Suprapubic skin (tissue), 4 donors: ENCODE measurements at regions not wholly inside any gene's neighbourhood (a gene's known extent, or its start where the extent isn't known, plus 50 kb on each side); places are given as distances from the start of the nearest gene placed in this dataset.

ENCODE experiments used
- DNase-seq, 2 donors: peaks; one replicate each; pipeline ENCODE4 v3.0.0-alpha.2; 2019; ENCODE audit warnings: low spot score in 2 of 2
- H3K27ac ChIP-seq: fragments of 200-600 bp; sonication (generic); one replicate; pipeline ENCODE4 v1.5.1; 2019
- H3K27me3 ChIP-seq: fragments of 200-600 bp; sonication (generic); one replicate; pipeline ENCODE4 v1.5.1; 2019
- H3K36me3 ChIP-seq: fragments of 200-600 bp; sonication (generic); one replicate; pipeline ENCODE4 v1.5.1; 2019
- H3K4me1 ChIP-seq: fragments of 200-600 bp; sonication (generic); one replicate; pipeline ENCODE4 v1.5.1; 2019
- H3K4me3 ChIP-seq: fragments of 200-600 bp; sonication (generic); one replicate; pipeline ENCODE4 v1.5.1; 2019; ENCODE audit warnings: mild to moderate bottlenecking
- H3K9me3 ChIP-seq: fragments of 200-600 bp; sonication (generic); one replicate; pipeline ENCODE4 v1.5.1; 2019
- CTCF ChIP-seq, 2 donors: fragments of 200-600 bp in 1 of 2; fragments of 450-650 bp in 1 of 2; sonication (generic) in 1 of 2; IDR thresholded peaks; one replicate each; pipeline ENCODE4 v1.5.1; 2016 to 2019; ENCODE audit warnings: antibody characterized with exemption in 2 of 2, mild to moderate bottlenecking in 1 of 2, moderate library complexity in 1 of 2
- EP300 ChIP-seq: sonication (generic); formaldehyde crosslinking; IDR thresholded peaks from one replicate; pipeline ENCODE4 v1.6.1; 2017; ENCODE audit warnings: antibody characterized with exemption
- POLR2A ChIP-seq, 2 donors: fragments of 450-650 bp; IDR thresholded peaks; one replicate each; pipeline ENCODE4 v1.6.1; 2017; ENCODE audit warnings: antibody characterized with exemption in 2 of 2, mild to moderate bottlenecking in 2 of 2, moderate library complexity in 2 of 2
- POLR2AphosphoS5 ChIP-seq, 3 donors: sonication (generic); formaldehyde crosslinking; IDR thresholded peaks; one replicate each; pipeline ENCODE4 v1.6.1; 2017; ENCODE audit warnings: antibody characterized with exemption in 3 of 3
- WGBS: methylation state at CpG from one replicate; pipeline ENCODE4 v1.1.5; 2018; 5-methylcytosine and 5-hydroxymethylcytosine counted together

GRCh38 chr1:219560856-219561255, 52.0 kb downstream of the ZC3H11B start:
- H3K4me1 ChIP-seq = peaks cover 2% of the 10 kb centered on the region

GRCh38 chr1:219559899-219560298, 53.0 kb downstream of the ZC3H11B start:
- WGBS = 92% methylated on average over 4 of the region's 4 CpGs
- Histone ChIP-seq H3K9me3 (no peaks in the 10 kb centered on the region), H3K27me3 (no peaks in the 10 kb centered on the region), H3K4me3 (no peak overlapping the region), H3K36me3 (no peaks in the 10 kb centered on the region), H3K4me1 (peaks cover 9% of the 10 kb centered on the region), H3K27ac (no peak overlapping the region)
- TF ChIP-seq POLR2A (IDR thresholded peaks at IDR 0.05) = no peak
- no peak for DNase-seq

More at GRCh38 chr1:219560856-219561255, 52.0 kb downstream of the ZC3H11B start:
- Histone ChIP-seq H3K4me3 (no peak overlapping the region), H3K27me3 (no peaks in the 10 kb centered on the region), H3K36me3 (no peaks in the 10 kb centered on the region), H3K9me3 (no peaks in the 10 kb centered on the region), H3K27ac (no peak overlapping the region)
- WGBS = 72% methylated on average over 3 of the region's 3 CpGs
- TF ChIP-seq POLR2A (IDR thresholded peaks at IDR 0.05) (no peak), EP300 (no peak), CTCF (IDR thresholded peaks at IDR 0.05) (no peak), POLR2AphosphoS5 (IDR thresholded peaks at IDR 0.05) (no peak)
- DNase-seq = no peak

GRCh38 chr1:219555806-219556205, 57.1 kb downstream of the ZC3H11B start:
- 47% methylated on average over 2 of the region's 2 CpGs for WGBS
- no peaks in the 10 kb centered on the region for H3K27me3 ChIP-seq
- DNase-seq = no peak
- H3K36me3 ChIP-seq = no peaks in the 10 kb centered on the region
- no peak overlapping the region for H3K27ac ChIP-seq
- no peak overlapping the region for H3K4me3 ChIP-seq
- H3K9me3 ChIP-seq = no peaks in the 10 kb centered on the region
- TF ChIP-seq CTCF (IDR thresholded peaks at IDR 0.05) = no peak
- TF ChIP-seq POLR2A (IDR thresholded peaks at IDR 0.05) = no peak
- TF ChIP-seq EP300 = no peak
- no peak for TF ChIP-seq POLR2AphosphoS5 (IDR thresholded peaks at IDR 0.05)
- peaks cover 9% of the 10 kb centered on the region for H3K4me1 ChIP-seq

GRCh38 chr1:219555031-219555692, 57.7 kb downstream of the ZC3H11B start:
- DNase-seq = no peak
- Histone ChIP-seq H3K27me3 (no peaks in the 10 kb centered on the region), H3K36me3 (no peaks in the 10 kb centered on the region), H3K9me3 (no peaks in the 10 kb centered on the region), H3K27ac (no peak overlapping the region), H3K4me3 (no peak overlapping the region), H3K4me1 (peaks cover 9% of the 10 kb centered on the region)
- 75% methylated on average over 7 of the region's 7 CpGs for WGBS
- TF ChIP-seq POLR2A (IDR thresholded peaks at IDR 0.05) (no peak), CTCF (IDR thresholded peaks at IDR 0.05) (no peak), POLR2AphosphoS5 (IDR thresholded peaks at IDR 0.05) (no peak), EP300 (no peak)

- Histone ChIP-seq H3K4me3 (no peak overlapping the region), H3K4me1 (peaks cover 9% of the 10 kb centered on the region), H3K27me3 (no peaks in the 10 kb centered on the region), H3K36me3 (no peaks in the 10 kb centered on the region), H3K27ac (no peak overlapping the region), H3K9me3 (no peaks in the 10 kb centered on the region)
- TF ChIP-seq CTCF (IDR thresholded peaks at IDR 0.05) (no peak), POLR2A (IDR thresholded peaks at IDR 0.05) (no peak), POLR2AphosphoS5 (IDR thresholded peaks at IDR 0.05) (no peak), EP300 (no peak)
- no peak for DNase-seq
- WGBS = 58% methylated on average over 3 of the region's 3 CpGs
These were observed 58.9 kb downstream of the ZC3H11B start for GRCh38 chr1:219553934-219554502.
